CD14-positive monocyte (primary cell): ENCODE measurements at regions not wholly inside any gene's neighbourhood (a gene's known extent, or its start where the extent isn't known, plus 50 kb on each side); places are given as distances from the start of the nearest gene placed in this dataset.

Experiments used
- DNase-seq, 3 donors: peaks; one replicate each; pipeline ENCODE4 v3.0.0-alpha.2; 2011 to 2022
- H2AFZ ChIP-seq: 2 replicates; pipeline ENCODE4 v1.6.0; 2012; ENCODE audit warnings: mild to moderate bottlenecking, low read depth, low read length, inconsistent platforms; ENCODE audit not compliant: insufficient read depth, poor library complexity, severe bottlenecking
- H3K27ac ChIP-seq, 2 donors: 1 replicate in 1 of 2; 2 replicates in 1 of 2; pipeline ENCODE4 v1.5.1; 2012 to 2013; ENCODE audit warnings: low read length in 2 of 2, control low read depth in 1 of 2, inconsistent platforms in 1 of 2, low read depth in 1 of 2, mild to moderate bottlenecking in 1 of 2
- H3K27me3 ChIP-seq, 2 donors: one replicate each; pipeline versions ENCODE4 v1.6.0 to v1.6.1; 2011 to 2013; ENCODE audit warnings: low read length in 2 of 2; ENCODE audit not compliant: control insufficient read depth in 2 of 2, insufficient read depth in 2 of 2
- H3K36me3 ChIP-seq, 2 donors: replicated peaks in 1 of 2; 1 replicate in 1 of 2; 2 replicates in 1 of 2; pipeline versions ENCODE4 v1.5.1 to v1.6.1; 2012 to 2013; ENCODE audit warnings: low read length in 2 of 2, control low read depth in 1 of 2, inconsistent platforms in 1 of 2, mild to moderate bottlenecking in 1 of 2; ENCODE audit not compliant: insufficient read depth in 2 of 2, control insufficient read depth in 1 of 2
- H3K4me1 ChIP-seq, 2 donors: 1 replicate in 1 of 2; 2 replicates in 1 of 2; pipeline versions ENCODE4 v1.5.1 to v1.6.1; 2012 to 2013; ENCODE audit warnings: low read length in 2 of 2, control low read depth in 1 of 2, inconsistent platforms in 1 of 2, mild to moderate bottlenecking in 1 of 2, moderate library complexity in 1 of 2; ENCODE audit not compliant: insufficient read depth in 2 of 2, control insufficient read depth in 1 of 2
- H3K4me2 ChIP-seq: replicated peaks from 2 replicates; pipeline ENCODE3; 2012; ENCODE audit warnings: low read length, moderate library complexity, mild to moderate bottlenecking; ENCODE audit not compliant: poor library complexity, severe bottlenecking; ENCODE audit errors: extremely low read depth
- H3K4me3 ChIP-seq, 3 experiments: fragments of 200-600 bp in 1 of 3; sonication (generic) in 1 of 3; replicated peaks in 1 of 3; 1 replicate in 2 of 3; 2 replicates in 1 of 3; pipeline ENCODE4 v1.5.1; 2011 to 2013; ENCODE audit warnings: low read length in 3 of 3, mild to moderate bottlenecking in 3 of 3, control low read depth in 2 of 3, low read depth in 2 of 3, inconsistent platforms in 1 of 3, moderate library complexity in 1 of 3
- H3K79me2 ChIP-seq: 2 replicates; pipeline ENCODE4 v1.6.0; 2012; ENCODE audit warnings: mild to moderate bottlenecking, control low read depth, inconsistent platforms, low read length, moderate library complexity; ENCODE audit not compliant: insufficient read depth
- H3K9ac ChIP-seq: 2 replicates; pipeline ENCODE4 v1.6.0; 2017; ENCODE audit warnings: low read length, mild to moderate bottlenecking; ENCODE audit not compliant: insufficient read depth, poor library complexity, severe bottlenecking
- H3K9me3 ChIP-seq, 2 donors: replicated peaks in 1 of 2; 1 replicate in 1 of 2; 2 replicates in 1 of 2; pipeline versions ENCODE4 v1.5.1 to v1.6.1; 2012 to 2013; ENCODE audit warnings: low read length in 2 of 2, control low read depth in 1 of 2; ENCODE audit not compliant: control insufficient read depth in 1 of 2, insufficient read depth in 1 of 2
- H4K20me1 ChIP-seq: 2 replicates; pipeline ENCODE4 v1.6.0; 2012; ENCODE audit warnings: mild to moderate bottlenecking, low read length, control low read depth, moderate library complexity; ENCODE audit not compliant: insufficient read depth
- H3K27ac Mint-ChIP-seq, 7 donors: one replicate each; pipeline ENCODE4 v1.8.0; 2020; ENCODE audit warnings: mild to moderate bottlenecking in 7 of 7, mixed read lengths in 7 of 7, moderate library complexity in 6 of 7, inconsistent platforms in 2 of 7
- H3K27me3 Mint-ChIP-seq, 3 donors: one replicate each; pipeline ENCODE4 v1.8.0; 2021 to 2022; ENCODE audit warnings: low read depth in 3 of 3, mild to moderate bottlenecking in 3 of 3, mixed read lengths in 3 of 3, moderate library complexity in 3 of 3, inconsistent platforms in 1 of 3
- H3K36me3 Mint-ChIP-seq, 2 donors: one replicate each; pipeline ENCODE4 v1.8.0; 2020; ENCODE audit warnings: mixed read lengths in 2 of 2, inconsistent platforms in 1 of 2, mild to moderate bottlenecking in 1 of 2
- H3K4me1 Mint-ChIP-seq: one replicate; pipeline ENCODE4 v1.8.0; 2020; ENCODE audit warnings: mild to moderate bottlenecking, mixed read lengths
- H3K4me3 Mint-ChIP-seq, 2 donors: one replicate each; pipeline ENCODE4 v1.8.0; 2020; ENCODE audit warnings: mild to moderate bottlenecking in 2 of 2, mixed read lengths in 2 of 2, moderate library complexity in 1 of 2
- H3K9me3 Mint-ChIP-seq, 7 donors: one replicate each; pipeline ENCODE4 v1.8.0; 2020 to 2022; ENCODE audit warnings: mixed read lengths in 7 of 7, mild to moderate bottlenecking in 6 of 7, moderate library complexity in 6 of 7, inconsistent platforms in 2 of 7
- CTCF ChIP-seq: fragments of 200-600 bp; IDR thresholded peaks from one replicate; pipeline ENCODE4 v1.8.0; 2022; ENCODE audit warnings: antibody characterized with exemption, mild to moderate bottlenecking
- WGBS: methylation state at CpG from one replicate; pipeline ENCODE4 v1.1.5; 2013; ENCODE audit warnings: missing lambda C conversion rate; ENCODE audit not compliant: insufficient coverage; 5-methylcytosine and 5-hydroxymethylcytosine counted together
- intact Hi-C, 2 donors: fragments of 100-400 bp; cut with micrococcal nuclease; formaldehyde crosslinking; loops; one replicate each; pipeline versions ENCODE4 v1.15.0 to v1.15.1; 2023

- Mint-ChIP-seq H3K36me3 (no peaks in the 10 kb centered on the region), H3K9me3 (peaks cover 3 to 18% (median 9%) of the 10 kb centered on the region in 7 donors), H3K4me1 (no peaks in the 10 kb centered on the region), H3K4me3 (no peak overlapping the region), H3K27ac (no peak overlapping the region), H3K27me3 (peaks cover 0 to 1% (median 0%) of the 10 kb centered on the region in 3 donors)
- no peaks in the 10 kb centered on the region for H3K79me2 ChIP-seq
- H2AFZ ChIP-seq: no peak overlapping the region
- no peaks in the 10 kb centered on the region for H3K27me3 ChIP-seq
- H4K20me1 ChIP-seq: no peaks in the 10 kb centered on the region
- no peaks in the 10 kb centered on the region for H3K36me3 ChIP-seq
- 30% methylated on average over 2 of the region's 5 CpGs for WGBS
- no peak overlapping the region for H3K9ac ChIP-seq
- no peaks in the 10 kb centered on the region for H3K4me1 ChIP-seq
- no peak overlapping the region for H3K4me3 ChIP-seq
- no peak overlapping the region for H3K27ac ChIP-seq
- no peak overlapping the region for H3K4me2 ChIP-seq
- intact Hi-C loops: no loop called here
- no peak for DNase-seq
- no peak for TF ChIP-seq CTCF
- peaks cover 11 to 12% of the 10 kb centered on the region in 2 donors for H3K9me3 ChIP-seq
These were observed 257.9 kb downstream of the SUCLG1 start for GRCh38 chr2:84201158-84201557.

- Histone ChIP-seq H3K9me3 (peaks cover 11 to 12% of the 10 kb centered on the region in 2 donors), H4K20me1 (no peaks in the 10 kb centered on the region), H3K79me2 (no peaks in the 10 kb centered on the region), H3K27ac (no peak overlapping the region), H3K36me3 (no peaks in the 10 kb centered on the region), H2AFZ (no peak overlapping the region), H3K4me3 (no peak overlapping the region), H3K9ac (no peak overlapping the region), H3K4me2 (no peak overlapping the region), H3K27me3 (no peaks in the 10 kb centered on the region), H3K4me1 (no peaks in the 10 kb centered on the region)
- no peak for TF ChIP-seq CTCF
- intact Hi-C loops: no loop called here
- no peak for DNase-seq
- Mint-ChIP-seq H3K4me3 (no peak overlapping the region), H3K27me3 (peaks cover 1 to 3% (median 2%) of the 10 kb centered on the region in 3 donors), H3K9me3 (peaks cover 2 to 18% (median 9%) of the 10 kb centered on the region in 7 donors), H3K4me1 (no peaks in the 10 kb centered on the region), H3K36me3 (no peaks in the 10 kb centered on the region), H3K27ac (no peak overlapping the region)
- 100% methylated on average over 1 of the region's 1 CpG for WGBS
These were observed 261.2 kb downstream of the SUCLG1 start for GRCh38 chr2:84197901-84198300.
